ENCODE measurements at regions not wholly inside any gene's neighbourhood (a gene's known extent, or its start where the extent isn't known, plus 50 kb on each side); places are given as distances from the start of the nearest gene placed in this dataset.

GRCh38 chr4:123469696-123470095 is 73.1 kb downstream of the SPRY1 start:
- TF ChIP-seq POLR2A (IDR thresholded peaks at IDR 0.05; ENCODE audit: low read length) (no peak), GATA1 (IDR thresholded peaks at IDR 0.05; ENCODE audit: low read depth, low read length) (no peak)

Measured in erythroblast (primary cell).